MV-4-11 (cell line): ENCODE measurements at regions not wholly inside any gene's neighbourhood (a gene's known extent, or its start where the extent isn't known, plus 50 kb on each side); places are given as distances from the start of the nearest gene placed in this dataset.

Experiments
- DNase-seq: peaks from one replicate; lab custom pipeline; 2025; lab: John Stamatoyannopoulos, UW

GRCh38 chr12:124162151-124163110, 132.5 kb upstream of the RFLNA start:
- no peak for DNase-seq

- peak; percentile 54 for DNase-seq
Measured at GRCh38 chr12:124165695-124166094, 129.2 kb upstream of the RFLNA start.

DNA sequence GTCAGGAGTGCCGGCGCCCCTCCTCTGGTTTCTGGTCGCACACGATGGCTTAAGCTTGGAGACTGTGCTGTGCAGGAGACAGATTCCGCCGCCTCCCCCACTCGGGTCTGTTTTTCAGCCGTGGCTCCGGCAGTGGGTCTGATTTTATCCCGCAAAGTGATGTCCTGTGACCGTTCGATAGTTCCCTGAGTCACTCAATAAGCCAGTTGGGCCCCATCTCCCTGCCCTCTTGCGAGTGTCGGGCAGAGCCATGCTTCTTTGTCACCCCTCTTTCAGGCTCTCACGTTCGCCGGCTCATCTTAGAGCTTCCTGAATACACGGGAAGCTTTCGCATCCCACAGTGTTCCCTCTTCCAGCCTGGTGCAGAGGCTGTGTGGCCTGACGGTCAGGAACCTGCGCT, 127.8 kb upstream of the RFLNA start:
- DNase-seq, result no peak

- no peak for DNase-seq
Measured at GRCh38 chr12:124168016-124168786, 126.7 kb upstream of the RFLNA start.

GRCh38 chr12:124169577-124170284, 125.2 kb upstream of the RFLNA start:
- DNase-seq, result no peak

GRCh38 chr12:124170760-124171159, 124.1 kb upstream of the RFLNA start:
- no peak for DNase-seq

DNA sequence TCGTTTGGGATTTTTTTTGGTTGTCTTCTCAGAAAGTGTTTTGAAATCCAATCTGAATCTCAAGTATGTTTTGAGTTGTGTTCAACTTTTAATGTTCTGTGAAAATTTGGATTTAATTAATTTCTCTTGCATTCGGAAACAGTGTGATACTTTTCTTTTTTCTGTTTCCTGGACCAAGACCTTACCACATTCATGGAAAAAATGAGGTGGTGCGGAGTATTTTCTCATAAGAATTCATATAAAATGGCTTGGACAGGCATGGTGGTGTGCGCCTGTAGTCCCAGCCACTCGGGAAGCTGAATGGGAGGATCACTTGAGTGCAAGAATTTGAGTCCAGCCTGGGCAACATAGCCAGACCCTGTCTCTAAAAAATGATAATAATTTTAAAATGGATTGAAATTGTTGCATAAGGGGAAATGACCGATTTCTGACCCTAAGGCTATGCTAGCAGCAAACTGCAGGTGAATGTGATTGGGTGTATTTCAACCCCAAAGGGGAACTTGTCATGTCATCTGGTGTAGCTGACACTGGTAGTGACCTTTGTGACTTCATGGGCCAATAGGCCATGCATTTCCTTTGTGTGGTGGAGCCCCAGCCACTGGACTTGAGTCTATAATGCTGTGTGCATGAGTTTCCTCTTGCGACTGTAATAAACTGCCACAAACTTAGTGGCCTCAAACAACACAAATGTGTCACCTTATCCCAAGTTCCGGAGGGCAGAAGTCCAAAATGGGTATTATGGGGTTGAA, 123.5 kb upstream of the RFLNA start:
- DNase-seq, result peak; percentile 99

GRCh38 chr12:124172636-124173035, 122.3 kb upstream of the RFLNA start:
- DNase-seq, result no peak

GRCh38 chr12:124173692-124174091, 121.2 kb upstream of the RFLNA start:
- no peak for DNase-seq

DNA sequence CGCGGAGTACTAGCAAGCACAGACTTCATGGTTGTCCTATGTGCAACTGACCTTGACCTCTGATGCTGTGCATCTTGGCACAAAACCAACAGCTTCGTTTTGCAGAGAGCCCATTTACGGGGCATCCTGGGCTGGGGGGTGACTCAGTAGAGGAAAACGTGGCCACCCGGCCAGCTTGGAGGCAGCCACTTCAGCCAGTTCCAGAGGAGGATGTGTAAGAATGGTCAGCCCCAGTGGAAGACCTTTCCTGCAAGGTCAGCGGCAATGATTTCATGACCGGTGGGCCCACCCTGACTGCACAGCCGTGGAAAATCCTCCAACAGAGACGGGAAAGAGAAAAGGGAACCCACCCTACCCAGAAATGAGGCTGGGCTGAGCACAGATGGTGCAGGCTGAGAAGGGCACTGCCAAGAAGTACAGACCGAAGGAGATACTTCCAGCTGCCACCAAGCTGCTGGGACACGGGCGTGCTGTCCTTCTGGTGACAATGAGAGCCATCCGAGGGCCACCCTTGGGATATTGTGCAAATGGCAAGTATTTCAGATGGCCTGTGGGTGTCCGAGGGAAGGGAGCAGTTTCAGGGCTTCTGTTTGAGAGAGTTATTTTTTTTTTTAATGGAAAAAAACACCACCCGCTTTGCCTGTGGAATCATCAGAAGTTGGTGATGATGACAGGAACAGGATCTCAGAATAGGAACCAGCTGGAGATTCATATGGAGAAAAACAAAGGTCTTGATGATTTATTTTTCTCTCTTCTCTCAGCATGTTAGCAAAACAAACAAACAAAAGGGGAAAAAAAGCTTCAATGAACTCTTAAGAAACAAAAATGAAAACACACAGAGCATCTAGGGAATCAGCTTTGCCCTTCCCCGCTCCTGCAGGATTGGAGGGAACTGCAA, 120.2 kb upstream of the RFLNA start:
- no peak for DNase-seq

GRCh38 chr12:124175704-124176103, 119.2 kb upstream of the RFLNA start:
- no peak for DNase-seq

- no peak for DNase-seq
Measured at GRCh38 chr12:124177276-124177950, 117.5 kb upstream of the RFLNA start.

- DNase-seq, result no peak
Measured at GRCh38 chr12:124177951-124178316, 117.0 kb upstream of the RFLNA start.

DNA sequence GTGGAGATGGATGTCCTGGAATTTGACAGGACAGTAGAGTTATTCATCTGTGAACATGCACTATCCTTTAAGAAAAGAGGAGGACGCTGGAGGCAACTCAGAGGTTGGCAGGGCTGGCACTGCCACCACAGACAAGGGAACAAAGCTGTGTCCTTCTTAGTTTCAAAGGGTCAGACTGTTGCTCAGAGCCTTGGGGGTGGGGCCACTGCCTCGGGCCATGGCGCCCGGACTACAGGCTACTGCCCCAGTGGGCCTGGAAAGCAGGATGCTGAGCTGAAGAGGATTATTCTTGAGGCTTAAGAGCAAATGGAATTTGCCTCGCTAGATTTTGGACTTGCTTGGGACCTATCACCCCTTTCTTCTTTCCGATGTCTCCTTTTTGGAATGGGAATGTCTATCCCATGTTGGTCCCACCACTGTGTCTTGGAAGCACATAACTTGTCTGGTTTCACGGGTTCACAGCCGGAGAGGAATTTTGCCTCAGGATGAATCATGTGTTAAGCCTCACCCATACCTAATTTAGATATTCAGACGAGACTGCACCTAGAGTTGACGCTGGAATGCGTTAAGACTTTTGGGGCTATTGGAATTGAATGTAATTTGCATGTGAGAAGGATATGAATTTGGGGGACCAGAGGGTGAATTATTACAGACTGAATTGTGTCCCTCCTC, 114.8 kb upstream of the RFLNA start:
- no peak for DNase-seq

- no peak for DNase-seq
Measured at GRCh38 chr12:124183172-124183571, 111.7 kb upstream of the RFLNA start.

DNA sequence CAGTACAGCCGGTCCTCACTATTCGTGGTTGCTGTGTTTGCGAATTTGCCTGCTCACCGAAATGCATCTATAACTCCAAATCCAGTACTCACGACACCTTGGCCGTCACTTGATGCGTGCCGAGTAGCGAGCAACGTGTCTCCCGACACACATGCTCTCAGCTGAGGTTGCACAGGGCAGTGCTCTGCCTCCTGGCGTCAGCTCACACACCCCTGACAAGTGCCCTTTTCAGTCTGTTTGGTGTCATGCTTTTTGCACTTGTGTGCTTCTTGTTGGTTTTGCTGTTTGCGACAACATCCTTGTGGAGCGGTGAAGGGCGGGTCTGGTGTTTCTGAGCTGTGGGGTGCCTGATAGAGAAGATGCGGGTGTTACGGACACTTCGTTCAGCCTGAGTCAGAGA, 110.4 kb upstream of the RFLNA start:
- DNase-seq, result no peak

- DNase-seq, result no peak
Measured at GRCh38 chr12:124185971-124186686, 108.8 kb upstream of the RFLNA start.

GRCh38 chr12:124188084-124188483, 106.8 kb upstream of the RFLNA start:
- DNase-seq, result no peak
